Right ventricle myocardium superior (tissue), 1 donor: ENCODE measurements at regions not wholly inside any gene's neighbourhood (a gene's known extent, or its start where the extent isn't known, plus 50 kb on each side); places are given as distances from the start of the nearest gene placed in this dataset.
"Not testable (repeated sequence)": the region's sequence is repeated elsewhere in the genome, so short reads cannot be mapped to it uniquely, and the experiment has no call there.

Experiments
- ATAC-seq: fragments of 200-7000 bp; cut with Tn5 transposase; one replicate; pipeline ENCODE4 v1.9.1; 2020; ENCODE audit warnings: mild to moderate bottlenecking; ENCODE audit not compliant: poor library complexity
- DNase-seq: peaks from one replicate; pipeline ENCODE4 v3.0.0-alpha.2; 2020
- intact Hi-C: fragments of 100-400 bp; cut with DNase I; formaldehyde crosslinking; loops from one replicate; pipeline ENCODE4 v1.11.2; 2022
- donor health status: DM: no; HTN: yes; CAD: no; lungs with severe emphysema.

DNA sequence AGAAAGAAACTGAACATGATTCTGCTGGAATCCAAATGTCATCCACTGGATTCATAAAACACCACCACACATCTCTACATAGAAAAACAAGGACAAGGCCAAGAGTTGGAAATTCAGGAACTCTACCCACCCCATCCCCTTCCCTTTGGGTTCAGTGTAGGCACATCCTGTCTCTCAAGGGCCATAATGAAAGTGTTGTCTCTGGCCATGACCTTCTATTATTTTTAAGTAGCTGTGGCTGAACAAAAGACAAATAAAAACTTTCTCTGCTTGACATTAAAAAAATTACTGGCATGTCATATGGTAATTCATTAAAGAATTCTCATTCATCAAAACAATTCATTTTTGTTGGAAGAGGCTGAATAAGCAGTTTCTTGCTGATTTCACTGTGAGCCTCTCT, 54.9 kb upstream of the ZBTB18 start:
- DNase-seq (no peak), ATAC-seq (no peak)
- intact Hi-C loops = no loop called here

DNA sequence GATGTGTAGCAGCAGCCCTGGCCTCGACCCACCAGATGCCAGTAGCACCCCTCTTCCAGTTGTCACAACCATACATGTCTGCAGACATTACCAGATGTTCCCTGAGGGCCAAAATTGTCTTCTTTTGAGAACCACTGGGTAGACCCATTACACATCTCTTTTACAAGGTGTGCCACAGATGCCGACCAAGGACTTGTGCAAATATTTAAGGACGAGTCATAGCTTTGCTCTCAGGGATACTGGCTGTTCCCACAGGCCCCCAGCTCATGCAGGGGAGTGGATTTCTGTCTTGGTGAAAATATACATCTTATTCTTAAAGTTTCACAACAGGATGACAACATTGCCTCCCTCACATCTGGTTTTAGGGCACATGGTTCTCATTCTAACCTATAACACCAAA, 59.4 kb upstream of the ZBTB18 start:
- intact Hi-C loops = no loop called here
- DNase-seq (no peak), ATAC-seq (no peak)

DNA sequence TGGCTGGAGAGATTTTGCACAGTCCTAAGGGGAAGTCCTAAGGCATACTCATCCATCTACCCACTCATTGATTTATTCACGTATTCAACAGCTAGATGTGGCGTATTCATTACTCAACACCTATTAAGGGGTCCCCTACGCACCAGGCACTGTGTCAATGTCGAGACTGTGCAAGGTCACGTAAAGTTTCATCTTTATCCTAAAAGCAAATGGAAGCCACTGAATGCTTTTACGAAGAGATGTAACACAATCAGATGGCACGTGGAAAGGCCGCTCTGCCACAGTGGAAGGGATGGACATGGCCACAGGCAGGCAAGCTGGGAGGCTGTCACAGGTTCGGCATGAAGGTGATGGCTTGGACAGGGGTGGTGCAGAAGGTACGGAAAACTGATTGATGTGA, 66.3 kb upstream of the ZBTB18 start:
- intact Hi-C loops = no loop called here
- DNase-seq (no peak), ATAC-seq (no peak)

DNA sequence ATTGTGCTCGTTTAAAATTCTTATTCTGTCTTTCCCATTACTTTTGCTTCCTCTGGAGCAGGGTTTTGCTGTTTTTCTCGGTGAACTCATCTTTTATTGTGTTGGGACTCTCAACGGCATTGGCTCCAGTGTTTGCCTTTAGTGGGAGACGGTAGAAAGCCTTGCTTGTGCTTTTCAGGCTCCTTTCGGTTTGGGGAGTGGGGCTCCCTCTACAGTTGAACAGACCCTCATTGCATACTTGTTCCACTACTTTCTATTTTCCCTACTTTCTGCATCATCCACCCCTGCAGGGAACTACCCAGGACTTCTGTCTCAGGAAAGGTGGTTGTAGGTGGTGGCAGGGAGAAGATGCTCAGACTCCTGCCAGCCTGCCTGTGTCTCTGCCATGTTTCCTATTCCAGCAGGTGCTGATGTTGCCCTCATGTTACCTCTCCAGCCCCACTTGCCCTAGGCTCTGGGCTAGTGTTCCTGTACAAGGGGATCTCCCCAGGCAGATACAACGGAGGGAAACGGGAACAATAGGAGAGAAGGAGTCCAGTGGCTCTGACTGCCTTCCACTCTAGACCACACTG, 68.5 kb upstream of the ZBTB18 start:
- no peak for ATAC-seq

DNA sequence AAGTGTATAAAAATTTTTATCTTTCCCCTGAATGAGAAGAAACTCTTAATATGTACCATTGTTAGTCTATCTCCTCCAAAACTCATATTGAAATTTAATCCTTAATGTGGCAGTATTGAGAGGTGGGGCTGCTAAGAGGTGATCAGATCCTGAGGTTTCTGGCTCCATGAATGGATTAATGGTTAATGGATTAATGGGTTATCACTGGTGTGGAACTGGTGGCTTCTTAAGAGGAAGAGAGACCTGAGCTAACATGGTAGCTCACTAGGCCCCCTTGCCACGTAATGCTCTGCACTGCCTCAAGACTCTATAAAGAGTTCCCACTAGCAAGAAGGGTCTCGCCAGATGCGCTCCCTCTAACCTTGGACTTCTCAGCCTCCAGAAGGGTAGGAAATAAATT, 70.6 kb upstream of the ZBTB18 start:
- DNase-seq = no peak
- intact Hi-C loops = no loop called here
- ATAC-seq = no peak

More for the DNA sequence above, 68.5 kb upstream of the ZBTB18 start:
- no peak for DNase-seq
- intact Hi-C loops = no loop called here

DNA sequence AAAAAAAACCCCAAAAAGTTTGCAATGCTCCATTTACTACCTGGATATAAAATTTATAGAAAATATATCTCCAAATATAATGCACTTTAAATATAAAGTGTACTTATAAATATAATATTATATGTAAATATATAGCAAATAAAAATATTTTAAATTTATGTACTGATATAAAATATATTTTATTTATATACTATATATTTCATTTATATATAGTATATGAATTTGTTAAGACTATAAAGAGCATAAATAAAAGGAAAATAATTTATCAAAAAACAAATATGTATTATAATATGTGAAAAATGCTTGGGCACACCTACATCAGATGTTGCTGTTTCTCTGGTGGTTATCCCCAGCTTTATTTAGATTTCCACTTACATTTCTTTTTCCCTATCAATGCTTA, 71.0 kb upstream of the ZBTB18 start:
- DNase-seq (no peak), ATAC-seq (no peak)
- intact Hi-C loops = no loop called here

DNA sequence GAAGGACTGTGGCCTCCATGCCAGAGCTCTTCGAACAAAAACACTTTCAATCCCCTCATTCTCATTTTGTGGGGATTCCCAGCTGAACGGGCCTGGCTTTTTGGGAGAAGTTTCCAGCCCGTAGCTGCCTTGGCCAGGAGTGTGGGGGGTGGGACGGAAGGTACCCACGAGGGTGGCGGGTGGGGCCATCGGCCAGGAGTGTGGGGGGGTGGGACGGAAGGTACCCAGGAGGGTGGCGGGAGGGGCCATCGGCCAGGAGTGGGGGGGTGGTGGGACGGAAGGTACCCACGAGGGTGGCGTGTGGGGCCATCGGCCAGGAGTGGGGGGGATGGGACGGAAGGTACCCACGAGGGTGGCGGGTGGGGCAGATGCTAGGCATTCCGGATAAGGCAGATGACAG, 71.7 kb upstream of the ZBTB18 start:
- ATAC-seq (no peak), DNase-seq (no peak)
- intact Hi-C loops = no loop called here

DNA sequence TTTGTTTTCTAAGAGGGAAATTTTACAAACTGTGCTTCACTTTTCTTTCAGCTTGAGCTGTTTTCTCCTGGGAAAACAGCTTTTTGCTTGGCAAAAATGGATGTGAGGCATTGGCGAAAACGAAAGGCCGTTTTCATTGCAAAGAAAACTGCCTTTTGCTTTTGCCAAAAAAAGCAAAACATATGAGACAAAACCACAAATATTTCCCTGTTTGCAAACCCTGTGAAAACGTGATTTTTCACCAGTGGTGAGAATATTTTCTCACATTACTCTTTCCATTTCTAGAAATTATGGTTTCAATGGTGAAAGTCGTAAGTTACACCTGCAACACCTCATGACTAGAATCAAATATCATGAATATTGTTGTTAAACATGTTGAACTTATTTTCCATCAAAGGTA, 74.0 kb upstream of the ZBTB18 start:
- DNase-seq (no peak), ATAC-seq (no peak)
- intact Hi-C loops = no loop called here

DNA sequence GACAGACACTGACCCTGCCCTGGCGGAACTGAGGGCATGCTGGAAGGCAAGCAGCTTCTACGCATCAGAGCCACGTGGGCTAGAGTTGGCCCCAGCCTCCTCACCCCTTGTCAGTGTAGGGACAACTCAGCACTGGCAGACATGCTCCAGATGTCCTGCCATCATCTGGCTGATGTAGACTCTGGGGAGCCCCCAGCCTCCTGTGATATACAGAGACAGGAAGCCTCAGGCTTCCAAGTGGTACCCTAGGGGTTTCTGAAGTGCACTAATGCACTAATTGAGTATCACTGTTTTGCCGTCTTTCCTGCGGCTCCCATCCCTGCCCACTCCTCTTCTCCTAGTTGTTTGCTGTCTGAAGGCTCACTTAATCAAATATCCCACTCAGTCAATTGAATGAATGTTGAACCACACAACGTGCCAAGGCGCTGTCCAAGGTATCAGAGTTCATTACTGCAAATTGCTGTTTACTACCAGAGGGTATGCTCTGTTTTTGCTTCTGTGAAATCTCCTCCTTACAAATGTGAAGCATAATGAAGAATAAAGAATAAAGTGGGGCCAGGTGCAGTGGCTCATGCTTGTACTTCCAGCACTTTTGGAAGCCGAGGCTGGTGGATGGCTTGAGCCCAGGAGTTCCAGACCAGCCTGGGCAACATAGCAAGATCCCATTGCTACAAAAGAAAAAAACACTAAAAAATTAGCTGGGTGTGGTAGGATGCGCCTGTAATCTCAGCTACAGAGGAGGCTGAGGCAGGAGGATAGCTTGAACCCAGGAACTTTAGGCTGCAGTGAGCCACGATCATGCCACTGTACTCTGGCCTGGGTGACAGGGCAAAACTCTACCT, 76.4 kb upstream of the ZBTB18 start:
- intact Hi-C loops = no loop called here
- DNase-seq = no peak

DNA sequence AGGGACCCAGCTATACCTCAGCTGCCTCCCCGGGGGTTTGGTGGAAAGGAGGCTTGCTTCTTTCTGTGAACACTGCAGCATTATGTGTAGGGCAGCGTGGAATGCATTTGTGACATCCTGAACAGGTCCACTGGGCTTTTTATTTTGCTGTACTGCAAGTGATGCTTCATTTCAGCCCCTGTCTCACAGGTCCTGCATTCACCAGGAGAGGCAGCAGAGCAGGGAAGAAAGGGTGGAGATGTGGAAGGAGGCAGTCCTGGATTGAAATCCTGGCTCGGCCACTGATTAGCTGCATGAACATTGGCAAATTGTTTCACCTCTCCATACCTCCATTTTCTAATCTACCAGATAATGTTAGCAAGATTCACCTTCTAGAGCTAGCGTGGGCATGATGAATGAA, 77.9 kb upstream of the ZBTB18 start:
- no peak for ATAC-seq
- DNase-seq = no peak
- intact Hi-C loops = no loop called here

More for the DNA sequence above, 76.4 kb upstream of the ZBTB18 start:
- no peak for ATAC-seq

DNA sequence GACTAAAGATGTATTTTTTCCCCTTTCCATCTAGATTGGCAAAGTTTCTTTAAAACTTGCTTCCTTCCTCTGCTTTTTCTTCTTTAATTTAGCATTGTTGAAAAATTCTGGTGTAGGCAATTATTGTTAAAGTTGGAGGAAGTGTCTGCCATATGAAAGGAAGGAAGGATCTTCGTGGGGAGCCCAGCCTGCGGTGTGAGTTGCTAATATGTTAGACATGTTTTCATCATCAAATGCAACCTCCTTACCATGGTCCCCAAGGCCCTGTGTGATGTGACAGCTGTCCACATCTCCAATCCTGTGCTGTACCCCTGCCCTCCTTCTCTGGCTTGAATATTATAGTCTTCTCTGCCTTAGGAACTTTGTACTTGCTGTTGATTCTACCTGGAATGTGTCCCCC, 81.0 kb upstream of the ZBTB18 start:
- DNase-seq (no peak), ATAC-seq (no peak)
- intact Hi-C loops = no loop called here

DNA sequence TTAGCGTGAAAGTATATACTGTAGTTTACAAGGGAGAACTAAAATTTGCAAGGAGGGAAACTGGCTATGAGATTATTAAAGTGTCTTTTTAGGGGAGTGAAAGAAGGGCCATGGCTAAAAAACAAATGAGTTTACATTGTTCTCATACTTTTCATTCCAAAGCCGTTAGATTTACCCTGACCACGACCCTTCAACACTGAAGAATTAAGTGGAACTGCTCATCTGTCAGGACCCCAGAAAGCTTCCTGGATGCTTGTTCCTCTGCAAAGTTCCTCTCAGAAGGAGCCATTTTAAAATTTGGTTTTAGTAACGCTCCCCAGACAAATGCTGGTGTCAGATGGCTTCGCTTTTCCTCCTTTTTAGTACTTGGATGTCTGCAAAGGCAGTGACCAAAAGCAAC, 82.7 kb upstream of the ZBTB18 start:
- ATAC-seq (no peak), DNase-seq (no peak)
- intact Hi-C loops = no loop called here

DNA sequence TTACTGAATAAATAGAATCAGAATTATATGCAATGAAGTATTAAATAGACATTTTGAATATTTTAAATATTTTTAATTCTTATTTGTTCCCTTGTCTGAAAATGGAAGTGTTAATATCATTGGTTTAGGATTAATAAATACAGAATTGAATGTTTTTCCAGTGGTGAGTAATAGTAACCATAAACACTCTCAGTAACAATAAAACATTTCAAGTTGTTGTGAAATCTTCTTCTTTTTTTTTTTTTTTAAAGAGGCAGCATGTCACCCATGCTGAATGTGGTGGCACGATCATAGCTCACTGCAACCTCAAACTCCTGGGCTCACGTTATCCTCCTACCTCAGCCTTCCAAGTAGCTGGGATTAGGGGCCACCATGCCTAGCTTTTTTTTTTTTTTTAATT, 86.2 kb upstream of the ZBTB18 start:
- intact Hi-C loops = no loop called here
- ATAC-seq = no peak
- DNase-seq = no peak

DNA sequence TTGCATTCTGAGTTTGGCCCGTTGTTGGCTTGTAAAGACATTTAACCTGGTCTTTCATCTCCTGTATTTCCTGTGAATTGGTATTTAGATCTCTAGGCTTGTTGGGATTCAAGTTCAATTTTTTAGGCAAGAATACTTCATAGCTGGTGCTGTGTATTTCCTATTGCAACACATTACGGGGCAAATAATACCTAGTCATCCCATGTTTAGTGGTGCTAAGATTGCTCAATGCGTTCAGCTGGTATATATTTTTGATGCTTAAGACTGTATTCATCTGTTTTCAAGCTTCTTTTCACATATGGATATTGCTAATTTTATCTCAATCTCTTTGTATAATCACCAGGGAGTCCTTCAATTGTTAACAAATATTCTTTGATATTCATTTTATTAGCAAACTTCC, 87.5 kb upstream of the ZBTB18 start:
- ATAC-seq = no peak
- intact Hi-C loops = no loop called here
- no peak for DNase-seq

DNA sequence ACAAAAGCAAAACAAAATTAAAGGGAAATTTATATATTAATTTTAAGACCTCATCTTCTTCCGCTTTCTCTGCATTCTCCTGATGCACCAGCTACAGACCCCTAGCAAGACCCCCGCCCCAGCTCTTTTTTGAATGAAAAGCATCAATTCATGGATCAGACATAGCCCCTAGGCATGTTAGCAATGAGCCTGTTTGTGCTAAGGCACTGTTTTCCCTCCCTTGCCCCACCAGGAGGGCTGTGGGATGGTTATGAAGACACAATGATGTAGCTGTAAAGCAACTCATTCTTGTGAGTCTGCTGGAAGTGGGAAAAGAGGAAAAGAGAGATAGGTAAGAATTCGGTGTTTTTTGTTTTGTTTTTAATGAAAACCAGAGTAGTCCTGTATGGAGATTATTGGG, 88.5 kb upstream of the ZBTB18 start:
- intact Hi-C loops = no loop called here
- ATAC-seq (no peak), DNase-seq (no peak)

DNA sequence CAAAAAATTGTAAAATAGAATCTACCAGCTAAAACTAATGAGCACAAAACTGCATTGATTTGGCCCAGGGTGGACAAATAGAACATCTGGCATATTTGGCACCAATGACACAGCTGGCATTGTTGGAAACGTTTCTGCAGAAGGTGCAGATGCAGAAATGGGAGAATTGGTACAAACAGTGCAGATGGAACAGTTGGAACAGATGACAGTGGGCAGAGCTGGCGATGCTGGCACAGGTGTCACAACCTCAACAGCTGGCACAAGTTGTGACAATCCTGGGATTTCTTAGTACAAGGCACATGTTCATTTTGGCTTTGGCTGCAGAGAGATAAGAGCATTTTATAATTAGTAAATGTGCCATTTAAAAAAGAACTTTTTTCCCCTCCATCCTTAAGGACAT, 91.1 kb upstream of the ZBTB18 start:
- ATAC-seq (no peak), DNase-seq (no peak)
- intact Hi-C loops = no loop called here

DNA sequence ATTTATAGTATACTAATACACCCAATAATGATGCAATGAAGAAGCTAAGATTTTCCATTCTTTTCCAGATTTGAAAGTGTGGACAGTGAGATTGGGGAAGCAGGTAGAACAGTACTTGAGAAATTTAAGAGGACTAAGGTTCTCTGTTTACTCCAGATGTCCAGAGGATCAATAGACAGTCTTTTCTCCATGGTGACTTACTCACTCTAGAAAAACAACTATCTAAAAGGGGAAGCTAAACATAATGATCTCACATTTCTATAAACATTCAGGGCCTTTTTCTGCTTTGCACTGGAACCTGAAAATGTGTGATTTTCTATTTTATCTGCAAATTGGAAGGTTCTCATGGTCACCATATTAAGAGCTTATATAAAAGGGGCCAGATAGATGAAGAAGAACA, 93.9 kb upstream of the ZBTB18 start:
- ATAC-seq (no peak), DNase-seq (no peak)
- intact Hi-C loops = no loop called here

DNA sequence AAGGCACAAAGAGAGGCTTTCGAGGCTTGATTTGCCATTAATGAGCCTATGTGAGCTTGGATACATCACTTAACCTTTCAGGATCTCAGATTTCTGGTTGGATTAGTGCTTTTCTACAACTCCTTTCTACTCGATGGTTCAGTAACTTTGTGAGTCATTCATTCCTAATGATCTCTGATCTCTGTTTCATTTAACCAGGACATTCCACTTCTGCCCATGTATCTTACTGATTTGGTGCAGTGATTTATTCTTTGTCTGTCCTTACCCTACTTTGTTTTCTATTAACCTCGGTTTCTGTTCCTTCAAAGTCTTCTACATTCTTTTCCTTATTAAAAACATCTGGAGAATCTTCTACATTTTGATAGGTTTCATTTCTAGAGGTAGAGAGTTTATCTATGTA, 94.6 kb upstream of the ZBTB18 start:
- DNase-seq (no peak), ATAC-seq (no peak)

DNA sequence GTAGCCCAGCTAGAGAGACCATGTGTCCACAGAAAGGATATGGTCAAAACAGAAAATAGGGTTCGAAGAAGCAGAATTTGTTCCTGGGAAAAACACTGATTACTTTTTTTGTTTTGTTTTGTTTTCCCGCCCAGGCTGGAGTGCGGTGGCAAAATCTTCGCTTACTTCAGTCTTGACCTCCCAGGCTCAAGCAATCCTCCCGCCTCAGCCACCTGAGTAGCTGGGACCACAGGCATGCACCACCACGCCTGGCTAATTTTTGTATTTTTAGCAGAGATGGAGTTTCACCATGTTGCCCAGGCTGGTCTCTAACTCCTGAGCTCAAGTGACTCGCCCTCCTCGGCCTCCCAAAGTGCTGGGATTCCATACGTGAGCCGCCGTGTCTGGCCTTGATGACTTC, 99.9 kb upstream of the ZBTB18 start:
- ATAC-seq, intact Hi-C loops, DNase-seq: not testable (repeated sequence)

More for the DNA sequence above, 94.6 kb upstream of the ZBTB18 start:
- intact Hi-C loops = no loop called here

DNA sequence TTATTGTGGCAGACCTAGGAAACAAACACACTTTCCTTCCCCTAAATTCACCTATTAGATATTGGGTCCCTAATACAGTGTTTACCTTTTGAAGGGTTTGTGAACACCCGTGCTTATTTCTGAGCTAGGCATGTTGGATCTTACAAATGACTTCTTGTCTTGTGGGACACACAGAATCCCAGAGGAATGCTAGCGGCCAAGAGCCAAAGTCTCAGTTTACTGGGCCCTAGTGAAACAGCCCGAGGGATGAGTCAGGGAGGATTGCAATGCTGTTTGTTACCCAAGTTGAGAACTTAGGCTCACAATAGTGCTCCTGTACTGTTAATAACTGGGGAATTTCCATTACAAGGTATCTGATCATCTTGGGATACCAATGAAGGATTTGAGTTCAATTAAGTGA, 100.1 kb upstream of the AKT3 start:
- DNase-seq (no peak), ATAC-seq (no peak)
- intact Hi-C loops = no loop called here

DNA sequence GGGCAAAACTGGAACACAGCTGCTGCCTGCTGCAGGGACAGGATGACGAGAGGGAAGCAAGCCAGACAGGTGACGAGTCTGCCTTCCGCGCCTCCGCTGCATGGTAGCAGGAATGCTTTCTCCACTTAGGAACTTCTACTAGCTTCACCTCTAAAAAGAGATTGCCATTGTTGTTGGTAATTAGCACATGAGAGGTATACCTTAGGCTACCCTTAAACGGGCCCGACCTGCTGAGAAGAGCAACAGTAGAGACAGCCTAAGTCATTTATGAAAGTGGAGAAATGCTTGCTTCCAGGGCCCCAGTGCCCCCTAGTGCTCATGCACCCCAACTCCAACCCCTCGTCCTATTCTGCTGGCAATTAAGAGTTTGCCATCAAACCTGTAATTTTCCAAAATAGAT, 96.9 kb upstream of the AKT3 start:
- intact Hi-C loops = no loop called here
- DNase-seq = no peak
- ATAC-seq = no peak
